ENCODE measurements at regions not wholly inside any gene's neighbourhood (a gene's known extent, or its start where the extent isn't known, plus 50 kb on each side); places are given as distances from the start of the nearest gene placed in this dataset.

GRCh38 chr17:31684901-31685300 lies 174.1 kb downstream of the COPRS start:
- no peak for TF ChIP-seq CTCF (IDR thresholded peaks at IDR 0.05; ENCODE audit: low read depth, low read length)
- Histone ChIP-seq H3K9me3 (ENCODE audit: control insufficient read depth, insufficient read depth, low read length) (no peaks in the 10 kb centered on the region), H3K27me3 (ENCODE audit: control insufficient read depth, insufficient read depth, low read length) (peaks cover 13% of the 10 kb centered on the region), H3K4me3 (ENCODE audit: low read depth, low read length) (no peak overlapping the region), H3K27ac (ENCODE audit: low read depth, low read length) (no peak overlapping the region)
- CTCF ChIA-PET: interaction anchor here (1.5 kb wide), 1 partner anchor 127 kb away, joined by 3 read pairs; no protein-coding TSS in a partner anchor
- POLR2A ChIA-PET: no interaction called here
- no peak for DNase-seq (ENCODE audit: low read depth, low spot score)

- CTCF ChIA-PET: no interaction called here
- TF ChIP-seq CTCF (IDR thresholded peaks at IDR 0.05; ENCODE audit: low read depth, low read length): no peak
- POLR2A ChIA-PET: no interaction called here
These were observed 178.9 kb downstream of the COPRS start for GRCh38 chr17:31680126-31680525.

GRCh38 chr17:31679667-31680066 lies 179.4 kb downstream of the COPRS start:
- ChIA-PET CTCF (no interaction called here), POLR2A (no interaction called here)
- Histone ChIP-seq H3K27me3 (ENCODE audit: control insufficient read depth, insufficient read depth, low read length) (peaks cover 5% of the 10 kb centered on the region), H3K27ac (ENCODE audit: low read depth, low read length) (no peak overlapping the region), H3K9me3 (ENCODE audit: control insufficient read depth, insufficient read depth, low read length) (no peaks in the 10 kb centered on the region), H3K4me3 (ENCODE audit: low read depth, low read length) (no peak overlapping the region)
- no peak for DNase-seq (ENCODE audit: low read depth, low spot score)
- no peak for TF ChIP-seq CTCF (IDR thresholded peaks at IDR 0.05; ENCODE audit: low read depth, low read length)

More at GRCh38 chr17:31680126-31680525, 178.9 kb downstream of the COPRS start:
- H3K27me3 ChIP-seq (ENCODE audit: control insufficient read depth, insufficient read depth, low read length): peaks cover 5% of the 10 kb centered on the region
- no peak overlapping the region for H3K27ac ChIP-seq (ENCODE audit: low read depth, low read length)
- no peaks in the 10 kb centered on the region for H3K9me3 ChIP-seq (ENCODE audit: control insufficient read depth, insufficient read depth, low read length)
- no peak for DNase-seq (ENCODE audit: low read depth, low spot score)
- H3K4me3 ChIP-seq (ENCODE audit: low read depth, low read length): no peak overlapping the region

- Histone ChIP-seq H3K27me3 (ENCODE audit: control insufficient read depth, insufficient read depth, low read length) (peaks cover 5% of the 10 kb centered on the region), H3K4me3 (ENCODE audit: low read depth, low read length) (no peak overlapping the region), H3K27ac (ENCODE audit: low read depth, low read length) (no peak overlapping the region), H3K9me3 (ENCODE audit: control insufficient read depth, insufficient read depth, low read length) (no peaks in the 10 kb centered on the region)
- ChIA-PET POLR2A (no interaction called here), CTCF (no interaction called here)
- no peak for TF ChIP-seq CTCF (IDR thresholded peaks at IDR 0.05; ENCODE audit: low read depth, low read length)
- DNase-seq (ENCODE audit: low read depth, low spot score): no peak
These were observed 180.6 kb downstream of the COPRS start for GRCh38 chr17:31678431-31678830.

GRCh38 chr17:31677681-31678080 lies 181.4 kb downstream of the COPRS start:
- CTCF ChIA-PET: no interaction called here
- POLR2A ChIA-PET: no interaction called here
- Histone ChIP-seq H3K27ac (ENCODE audit: low read depth, low read length) (no peak overlapping the region), H3K4me3 (ENCODE audit: low read depth, low read length) (no peak overlapping the region), H3K27me3 (ENCODE audit: control insufficient read depth, insufficient read depth, low read length) (no peaks in the 10 kb centered on the region), H3K9me3 (ENCODE audit: control insufficient read depth, insufficient read depth, low read length) (no peaks in the 10 kb centered on the region)
- TF ChIP-seq CTCF (IDR thresholded peaks at IDR 0.05; ENCODE audit: low read depth, low read length): no peak
- DNase-seq (ENCODE audit: low read depth, low spot score): no peak

All from AG04450 (cell line).